HG03521 (cell line): ENCODE measurements at regions not wholly inside any gene's neighbourhood (a gene's known extent, or its start where the extent isn't known, plus 50 kb on each side); places are given as distances from the start of the nearest gene placed in this dataset.

Source experiments
- ATAC-seq: cut with Tn5 transposase; IDR thresholded peaks from one replicate; pipeline ENCODE4 v1.9.1; 2021; ENCODE audit warnings: mild to moderate bottlenecking, moderate library complexity; ENCODE audit not compliant: unreplicated experiment

DNA sequence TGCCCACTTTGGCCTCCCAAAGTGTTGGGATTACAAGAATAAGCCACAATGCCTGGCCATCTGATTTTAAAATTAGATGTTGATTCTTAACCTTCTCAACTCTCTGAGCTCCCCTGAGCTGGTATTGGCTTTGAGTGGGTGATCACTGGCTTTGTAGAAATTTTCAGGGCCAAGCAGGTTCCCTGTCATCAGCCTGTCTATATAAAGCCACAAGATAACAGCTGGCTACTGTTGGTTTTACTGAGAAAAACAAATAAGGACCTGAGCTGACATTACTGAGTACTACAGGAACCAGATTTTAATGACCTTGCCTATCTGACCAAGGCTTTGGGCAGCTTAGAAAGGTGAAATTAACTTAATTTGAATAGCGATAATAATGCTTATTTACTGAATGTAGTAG, 153.6 kb downstream of the MSX2 start:
- no peak for ATAC-seq

DNA sequence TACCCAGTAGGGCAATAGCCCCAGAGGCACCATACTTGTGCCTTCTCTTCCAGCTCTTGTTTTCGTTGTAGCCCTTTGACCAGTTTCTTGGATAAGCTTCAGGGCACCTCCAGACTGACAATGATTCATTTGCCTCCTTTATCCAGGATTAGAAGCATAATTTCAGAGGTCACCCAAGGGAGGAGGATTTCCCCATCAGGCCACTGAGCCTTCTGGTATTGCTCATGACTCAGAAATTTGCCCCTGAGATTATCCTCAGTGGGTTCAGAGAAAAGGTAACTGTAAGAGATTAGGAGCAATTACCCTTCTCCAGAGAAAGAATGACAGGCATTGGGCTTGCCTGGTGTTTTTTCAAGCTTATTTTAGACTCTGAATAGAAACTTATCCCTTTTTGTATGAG, 147.9 kb downstream of the MSX2 start:
- ATAC-seq: no peak

DNA sequence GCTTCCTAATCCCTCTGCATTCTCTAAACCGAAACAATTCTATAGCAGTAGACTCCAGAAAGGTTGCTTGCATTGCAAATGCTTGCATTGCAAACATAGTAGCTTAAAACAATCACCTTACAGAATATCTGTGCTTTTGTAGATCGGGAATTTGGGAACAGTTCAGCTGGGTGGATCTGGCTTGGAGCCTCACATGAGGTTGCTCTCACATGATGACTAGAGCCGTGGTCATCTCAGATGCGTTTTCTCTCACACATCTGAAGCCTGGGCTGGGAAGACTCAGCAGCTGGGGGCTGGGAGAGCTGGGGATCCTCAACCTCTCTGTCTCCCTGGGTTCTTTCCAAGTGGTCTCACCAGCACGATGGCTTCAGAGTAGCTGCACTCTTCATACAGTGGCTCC, 127.8 kb downstream of the MSX2 start:
- no peak for ATAC-seq

DNA sequence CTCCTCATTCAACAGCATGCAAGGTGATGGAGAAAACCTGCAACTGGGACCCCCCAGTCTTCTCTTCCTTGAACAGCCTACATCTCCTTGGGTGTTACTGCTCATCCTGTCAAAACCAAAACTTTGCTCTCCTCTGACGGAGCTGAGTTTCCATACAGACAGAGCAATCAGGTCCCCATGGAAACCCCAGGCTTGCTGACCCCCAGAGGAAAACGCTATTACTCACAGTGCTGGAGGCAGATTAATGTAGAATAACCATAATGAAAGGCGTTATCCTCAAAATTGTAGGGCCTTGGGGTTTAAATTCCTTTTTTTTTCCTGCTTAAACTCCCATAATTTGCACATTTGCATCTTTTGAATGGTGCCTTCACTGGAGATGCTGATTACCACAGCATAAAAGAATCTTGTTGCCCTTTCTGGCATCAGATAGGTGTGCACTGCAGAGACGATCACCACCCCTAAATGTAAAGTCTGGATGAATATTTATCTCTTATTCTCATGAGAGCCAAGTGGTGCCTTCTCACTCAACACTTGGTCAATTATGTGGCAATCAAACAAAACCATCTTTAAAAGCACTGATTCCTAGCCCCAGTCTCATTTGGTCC, 126.3 kb downstream of the MSX2 start:
- no peak for ATAC-seq

DNA sequence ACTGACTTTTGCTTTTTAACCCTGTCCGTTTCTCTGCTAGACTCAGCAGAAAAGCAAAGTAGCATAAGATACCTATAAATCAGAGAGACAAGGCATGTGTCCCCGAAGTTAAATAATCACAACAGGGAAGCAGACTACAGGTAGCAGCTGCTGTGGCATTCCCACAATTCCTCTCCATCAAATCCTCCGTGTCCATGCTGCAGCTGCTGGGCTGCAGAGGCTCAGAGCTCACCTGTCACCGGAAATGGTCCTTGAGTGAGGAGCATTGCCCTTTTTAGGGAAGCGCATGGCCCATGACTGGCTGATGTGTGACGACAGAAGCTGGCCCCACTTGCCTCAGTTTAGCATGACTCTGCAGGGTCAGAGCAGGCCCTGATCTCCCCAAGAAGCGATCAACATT, 125.0 kb downstream of the MSX2 start:
- no peak for ATAC-seq

DNA sequence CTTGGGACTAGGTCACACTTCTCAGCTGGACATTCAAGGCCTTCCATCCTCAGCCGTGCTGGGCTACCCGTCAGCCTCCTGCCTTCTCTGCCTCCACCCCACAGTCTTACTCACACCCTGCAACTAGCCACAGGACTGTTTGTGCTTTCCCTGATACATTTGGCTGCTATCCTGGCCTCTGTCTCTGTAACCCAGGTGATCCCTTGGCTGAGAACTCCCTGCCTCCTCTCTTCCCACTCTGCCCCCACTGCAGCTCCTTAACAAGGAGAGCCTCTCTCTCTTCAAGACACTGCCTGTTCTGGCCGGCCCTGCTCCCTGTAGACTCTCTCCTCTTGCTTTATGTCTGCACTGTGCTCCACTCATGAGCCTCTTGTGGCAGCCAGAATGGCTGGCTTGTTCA, 120.6 kb downstream of the MSX2 start:
- no peak for ATAC-seq

DNA sequence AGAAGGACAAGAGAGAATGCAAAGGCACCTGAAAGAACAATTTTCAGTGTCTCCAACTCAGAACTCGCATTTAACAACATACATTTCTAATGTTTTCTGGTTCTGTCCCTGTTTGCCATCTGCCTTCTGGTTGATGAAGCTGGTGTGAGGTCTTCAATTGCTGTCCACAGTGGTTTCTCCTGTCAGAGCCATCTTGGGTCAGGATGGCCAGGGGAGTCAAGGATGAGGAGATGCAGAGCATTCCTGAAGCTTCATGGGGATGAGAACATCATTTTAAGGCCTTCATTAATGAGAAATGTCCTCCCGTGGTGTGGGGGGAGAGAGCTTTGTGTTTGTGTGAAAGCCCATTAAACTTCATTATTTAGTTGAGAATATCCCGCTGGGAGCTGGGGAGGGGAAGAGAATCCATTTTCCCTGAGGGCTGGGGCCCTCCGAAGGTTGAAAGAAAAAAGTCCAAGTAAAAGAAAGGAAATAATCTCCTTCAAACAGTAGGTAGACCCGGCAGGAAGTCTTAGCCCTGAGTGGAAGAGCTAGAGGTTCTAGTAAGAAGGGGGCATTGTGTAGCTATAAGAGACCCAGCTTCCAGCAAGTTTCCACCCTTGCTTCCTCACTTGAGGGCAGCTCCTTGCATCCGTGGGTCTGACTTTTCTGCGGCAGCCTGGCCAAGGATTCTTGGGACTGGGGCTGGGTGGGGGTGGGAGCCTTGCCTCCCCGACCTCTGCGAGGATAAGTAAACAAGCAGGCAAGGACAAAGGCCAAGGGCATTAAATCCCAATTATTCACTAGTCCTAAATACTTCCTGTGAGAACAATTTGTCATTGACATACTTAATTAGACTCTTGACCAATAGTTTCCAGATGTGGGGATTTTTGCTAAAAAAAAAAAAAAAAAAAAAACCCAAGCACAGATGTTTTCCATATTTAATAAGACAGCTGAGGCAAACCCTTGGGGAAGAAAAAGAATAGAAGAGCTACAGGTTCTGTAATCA, 119.2 kb downstream of the MSX2 start:
- ATAC-seq: no peak

DNA sequence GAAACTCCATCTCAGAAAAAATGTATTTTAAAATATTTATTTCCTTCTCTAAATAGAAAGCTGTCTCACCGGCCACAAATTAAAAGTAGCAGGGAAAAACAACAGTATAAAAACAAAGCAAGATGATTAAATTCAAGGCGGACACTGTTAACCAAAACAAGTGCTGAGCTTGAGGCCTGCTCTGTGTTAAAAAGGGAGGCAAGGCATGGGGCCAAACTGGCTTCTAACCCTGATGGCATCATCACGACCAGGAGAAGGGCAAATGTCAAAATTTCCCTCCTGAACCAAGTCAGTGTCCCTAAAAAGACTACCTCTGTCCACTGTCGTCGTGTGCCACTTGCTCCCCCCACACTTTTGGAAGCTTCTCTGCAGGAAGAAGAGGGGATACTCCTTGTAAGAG, 116.1 kb downstream of the MSX2 start:
- ATAC-seq: no peak

DNA sequence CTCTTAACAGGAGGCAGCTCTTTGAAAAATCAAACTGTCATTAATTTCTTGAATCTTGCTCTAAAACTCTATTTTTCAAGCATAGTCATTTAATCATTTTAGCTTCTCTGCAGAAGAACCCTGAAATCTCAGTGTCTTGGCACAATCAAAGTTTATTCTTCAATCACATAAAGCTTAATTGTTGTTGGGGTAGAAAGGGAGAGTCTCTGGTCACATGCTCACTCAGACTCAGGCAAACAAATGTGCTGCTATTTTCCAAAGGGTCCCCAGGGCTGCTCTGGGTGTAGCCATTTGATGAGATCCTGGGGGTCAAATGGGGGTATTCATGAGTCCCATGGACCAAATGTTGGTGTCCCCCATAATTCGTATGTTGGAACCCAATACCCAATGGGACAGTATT, 114.8 kb downstream of the MSX2 start:
- no peak for ATAC-seq

DNA sequence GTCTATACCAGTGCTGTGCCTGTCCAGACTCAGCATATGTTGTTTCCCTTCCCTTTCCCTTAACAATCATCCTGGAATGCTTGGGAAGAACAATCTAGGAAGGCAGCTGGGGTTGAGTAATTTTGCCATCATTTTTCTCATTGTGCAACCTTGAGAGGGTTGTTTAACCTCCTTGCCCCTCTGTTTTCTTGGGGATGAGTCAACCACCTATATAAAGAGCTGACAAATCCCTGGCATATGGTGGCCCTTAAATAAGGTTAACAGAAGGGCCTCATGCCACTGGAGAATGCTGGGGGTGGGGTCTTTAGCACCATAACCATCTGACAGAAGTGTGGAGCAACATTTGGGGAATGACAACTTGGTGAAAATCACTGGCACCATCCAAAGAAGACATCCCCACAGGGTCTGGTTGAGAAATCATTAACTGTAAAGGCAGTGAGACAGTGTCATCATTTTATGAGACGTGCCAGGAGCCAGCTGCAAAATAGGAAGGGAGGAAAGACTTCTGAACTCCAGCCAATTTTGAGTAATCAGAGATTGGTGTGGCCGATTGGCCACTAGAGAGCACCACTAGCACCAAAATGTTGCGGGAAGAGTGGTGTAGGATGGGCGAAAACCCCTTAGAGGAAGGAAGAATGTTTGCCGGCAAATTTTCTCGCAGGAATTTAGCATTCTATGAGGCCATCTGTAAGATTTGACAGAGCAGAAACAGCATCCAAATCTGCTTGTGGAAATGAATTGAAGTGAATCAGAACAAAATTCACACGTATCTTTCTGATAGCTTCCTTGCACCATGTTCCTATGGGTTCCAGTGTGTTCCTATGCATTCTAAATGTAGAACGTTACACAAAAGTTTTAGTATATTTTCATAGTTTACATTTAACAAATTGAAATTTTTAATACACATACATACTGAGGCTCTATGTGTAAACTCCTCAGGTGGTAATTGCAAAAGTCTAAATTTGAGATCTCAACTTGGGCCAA, 113.8 kb downstream of the MSX2 start:
- ATAC-seq: no peak

DNA sequence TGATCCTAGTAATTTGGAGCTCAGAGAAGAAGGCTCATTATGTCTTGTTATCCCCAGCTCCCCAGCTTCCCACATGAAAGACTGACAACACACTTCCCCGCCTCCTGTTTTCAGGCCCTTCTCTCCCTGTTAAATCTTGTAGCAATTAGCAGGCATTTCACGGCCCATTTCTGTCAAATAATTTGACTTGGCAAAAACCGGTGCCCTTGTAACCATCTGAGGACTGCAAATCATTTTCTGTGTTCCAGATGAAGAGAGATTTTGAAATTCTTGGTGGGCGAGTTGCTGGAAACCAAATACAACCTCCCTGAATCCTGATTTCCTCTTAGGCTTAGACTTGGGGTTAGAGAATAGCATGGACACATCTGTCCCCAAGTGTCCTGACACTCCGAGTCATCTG, 109.7 kb downstream of the MSX2 start:
- ATAC-seq: no peak

DNA sequence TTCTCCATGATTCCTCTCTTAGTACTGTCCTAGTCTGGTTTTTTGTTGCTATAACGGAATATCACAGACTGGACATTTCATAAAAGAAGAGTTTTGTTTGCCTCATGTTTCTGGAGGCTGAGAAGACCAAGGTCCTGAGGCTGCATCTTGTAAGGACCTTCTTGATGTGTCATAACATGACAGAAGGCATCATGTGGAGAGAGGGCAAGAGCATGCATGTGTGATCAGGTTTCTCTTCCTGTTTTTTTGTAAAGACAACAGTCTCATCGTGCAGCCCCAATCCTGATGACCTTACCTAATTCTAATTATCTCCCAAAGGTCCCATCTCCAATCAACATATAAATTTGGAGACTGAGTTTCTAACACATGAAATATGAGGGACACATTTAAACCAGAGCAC, 108.4 kb downstream of the MSX2 start:
- ATAC-seq: no peak

DNA sequence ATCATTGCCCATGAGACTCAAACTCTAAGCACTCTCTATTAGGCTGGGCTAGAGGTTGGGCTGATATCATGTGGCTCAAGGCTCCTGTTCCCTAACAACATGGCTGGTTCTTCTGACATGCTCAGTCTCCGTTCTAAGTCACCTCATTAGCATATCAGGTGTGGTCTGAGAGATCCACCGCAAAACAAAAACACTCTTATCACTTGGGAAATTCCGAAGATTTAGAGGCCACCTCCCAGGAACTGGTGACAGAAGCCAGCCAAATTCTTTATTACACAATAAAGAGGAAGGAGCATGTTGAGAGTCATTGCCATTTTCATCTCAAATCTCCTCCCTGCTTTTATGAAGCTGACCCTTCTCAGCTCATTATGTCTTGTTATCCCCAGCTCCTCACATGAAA, 107.6 kb downstream of the MSX2 start:
- ATAC-seq: no peak

DNA sequence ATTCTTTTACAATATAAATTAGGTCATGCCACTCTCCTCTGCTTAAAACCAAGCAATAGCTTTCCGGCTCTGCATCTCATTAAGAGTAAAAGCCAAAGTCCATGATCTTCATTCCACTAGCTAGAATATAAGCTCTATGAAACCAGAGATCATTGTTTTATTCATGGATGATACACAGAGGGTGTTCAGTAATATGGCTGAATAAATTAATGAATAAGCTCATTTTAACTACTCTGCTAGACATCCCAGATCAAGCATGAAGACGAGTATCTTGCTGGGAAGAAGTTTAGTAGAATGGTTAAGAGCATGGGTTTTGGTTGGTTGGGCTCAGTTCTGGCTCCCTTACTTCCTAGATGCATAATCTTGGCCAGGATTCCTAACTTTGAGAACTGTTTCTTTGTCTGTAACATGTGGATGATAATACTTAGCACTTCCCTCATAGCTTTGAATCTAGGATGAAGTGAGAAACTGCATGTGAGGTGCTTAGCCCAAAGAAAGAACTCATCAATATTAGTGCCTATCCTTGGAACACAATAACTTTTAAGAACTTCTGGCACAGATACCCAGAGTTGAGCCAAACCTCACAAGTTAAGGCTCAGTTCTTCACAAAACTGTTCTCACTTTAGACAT, 106.8 kb downstream of the MSX2 start:
- no peak for ATAC-seq

DNA sequence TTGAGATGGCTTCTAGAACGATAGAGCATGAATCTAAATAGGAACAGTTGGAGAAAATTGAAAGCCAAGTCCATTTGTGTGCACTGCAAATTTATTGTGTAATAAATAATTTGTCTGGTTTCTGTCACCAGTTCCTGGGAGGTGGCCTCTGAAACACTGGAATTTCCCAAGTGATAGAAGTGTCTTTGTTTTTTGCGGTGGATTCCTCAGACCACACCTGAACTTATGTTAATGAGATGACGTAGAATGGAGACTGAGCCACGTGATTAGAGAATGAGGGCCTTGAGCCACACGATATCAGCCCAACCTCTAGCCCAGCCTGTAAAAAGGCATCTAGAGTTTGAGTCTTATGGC, 105.1 kb downstream of the MSX2 start:
- no peak for ATAC-seq

DNA sequence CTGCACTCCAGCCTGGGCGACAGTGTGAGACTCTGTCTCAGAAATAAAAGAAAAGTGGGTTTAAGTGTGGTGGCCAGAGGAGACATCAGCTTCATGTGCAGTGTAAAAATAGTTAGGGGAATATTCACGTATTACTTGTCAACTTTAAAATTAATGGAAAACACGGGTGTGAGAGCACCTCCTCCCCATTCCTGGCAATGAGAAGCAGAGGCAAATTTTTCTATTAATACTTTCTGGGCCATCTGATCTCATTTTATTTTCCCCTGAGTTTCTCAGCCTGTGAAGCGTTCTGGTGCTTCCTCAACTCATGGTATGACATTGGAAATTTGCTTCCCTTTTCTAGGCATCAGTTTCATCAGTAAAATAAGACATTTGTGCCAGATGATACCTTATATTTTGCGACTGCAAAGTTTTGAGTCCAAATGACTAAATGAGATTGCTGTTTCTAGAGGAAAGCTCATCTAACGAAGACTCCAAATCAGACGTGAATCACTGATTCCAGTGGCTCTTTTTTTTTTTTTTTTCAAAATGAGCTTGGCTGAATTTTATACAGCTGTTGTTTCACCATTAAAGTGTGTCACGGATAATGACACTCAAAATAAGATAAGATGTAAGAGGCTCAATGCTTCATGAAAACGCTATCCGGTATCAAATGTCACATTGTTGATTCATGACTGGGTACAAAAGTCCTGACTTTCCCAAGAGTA, 104.6 kb downstream of the MSX2 start:
- ATAC-seq: no peak

DNA sequence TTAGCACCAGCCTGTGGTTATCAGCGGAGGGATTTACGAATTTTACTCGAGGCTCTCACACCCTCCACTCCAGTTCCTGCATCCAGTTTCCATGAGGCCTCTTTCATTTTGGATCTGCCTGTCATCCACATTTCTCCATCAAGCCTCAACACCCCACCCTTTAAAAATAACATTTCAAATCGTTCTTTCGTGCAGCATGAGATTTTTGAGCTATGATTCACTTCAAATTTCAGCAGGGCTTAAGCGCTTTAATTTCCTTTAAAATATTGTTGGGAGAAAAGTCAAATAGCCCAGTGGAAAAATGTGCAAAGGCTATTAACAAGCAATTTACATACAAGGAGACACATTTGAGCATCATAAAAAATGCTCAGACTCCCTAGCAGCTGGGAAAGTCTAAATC, 103.2 kb downstream of the MSX2 start:
- no peak for ATAC-seq

DNA sequence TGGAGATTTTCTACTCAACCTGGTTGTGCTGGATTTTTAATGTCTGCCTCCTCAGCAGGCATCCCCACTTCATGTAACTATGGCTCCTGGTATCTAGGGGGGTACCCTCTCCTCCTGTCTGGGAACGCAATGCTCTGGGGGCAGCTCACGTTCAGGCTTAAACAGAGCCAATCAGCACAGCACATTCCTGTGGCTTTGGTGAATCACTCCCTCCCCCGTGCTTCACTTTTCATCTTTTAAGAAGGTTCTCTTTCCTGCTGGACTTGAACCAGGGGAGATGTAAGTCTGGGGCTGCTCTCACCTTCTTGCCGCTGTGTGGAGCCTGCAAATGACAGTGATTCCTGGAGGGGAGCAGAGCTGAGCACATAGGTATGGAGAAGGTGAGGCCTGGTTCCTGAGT, 101.2 kb downstream of the MSX2 start:
- no peak for ATAC-seq

DNA sequence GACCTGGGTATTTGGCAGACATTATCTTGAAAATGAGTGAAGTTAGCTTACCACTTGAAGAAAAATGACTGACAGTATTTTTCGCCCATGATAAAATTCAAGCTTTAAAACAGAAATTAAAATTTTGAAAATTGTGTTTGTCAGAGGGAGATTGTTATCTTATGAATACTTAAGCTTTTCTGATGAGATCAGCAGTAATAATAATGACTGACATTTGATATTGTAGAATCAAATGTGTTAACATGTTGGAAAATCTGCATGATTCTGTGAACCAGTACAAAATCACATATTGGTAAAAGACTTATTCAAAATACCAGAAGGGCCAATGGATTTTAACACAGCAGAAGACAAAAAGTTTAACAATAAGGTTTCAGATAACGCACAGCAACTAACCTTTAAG, 94.0 kb downstream of the MSX2 start:
- ATAC-seq: no peak

DNA sequence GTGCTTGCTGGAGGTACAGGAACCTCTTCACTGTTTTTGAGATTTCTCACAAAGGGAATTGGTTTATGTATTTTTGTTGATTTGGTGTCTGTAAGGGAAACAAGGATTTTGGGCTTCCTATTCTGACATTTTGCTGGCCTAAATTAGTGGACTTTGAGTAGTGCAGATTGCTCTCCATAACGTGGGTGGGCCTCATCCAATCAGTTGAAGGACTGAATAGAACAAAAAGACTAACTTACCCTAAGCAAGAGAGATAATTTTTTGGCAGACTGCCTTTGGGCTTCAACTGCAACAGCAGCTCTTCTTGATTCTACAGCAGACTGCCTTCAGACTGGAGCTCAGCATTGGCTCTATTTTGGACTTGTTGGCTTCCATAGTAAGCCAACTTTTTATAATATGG, 93.2 kb downstream of the MSX2 start:
- no peak for ATAC-seq
